ENCODE measurements at regions not wholly inside any gene's neighbourhood (a gene's known extent, or its start where the extent isn't known, plus 50 kb on each side); places are given as distances from the start of the nearest gene placed in this dataset.
"Not testable (repeated sequence)": the region's sequence is repeated elsewhere in the genome, so short reads cannot be mapped to it uniquely, and the experiment has no call there.

DNA sequence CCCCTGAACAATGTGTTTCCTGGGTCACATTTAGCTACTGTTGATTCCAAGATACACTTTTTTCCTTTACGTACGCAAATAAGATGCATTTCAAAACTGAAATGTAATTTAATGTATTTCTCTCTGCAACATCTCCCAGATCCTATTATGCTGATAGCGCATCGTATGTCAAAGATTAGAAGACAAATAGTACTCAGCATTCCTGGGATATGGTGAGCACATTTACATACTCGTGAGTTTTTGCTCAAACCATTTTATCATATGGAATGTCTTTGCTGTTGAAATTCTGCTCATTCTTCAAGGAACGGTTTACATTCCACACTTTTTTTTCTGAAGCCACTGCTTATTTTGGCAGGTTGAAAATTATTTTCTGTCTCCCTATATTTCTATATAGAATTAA, 221.4 kb downstream of the OXSM start:
- DNase-seq (ENCODE audit: low read depth) = no peak
- Histone ChIP-seq H3K9me3 (ENCODE audit: control insufficient read depth, low read length) (no peaks in the 10 kb centered on the region), H3K9ac (ENCODE audit: low read length) (no peak overlapping the region), H3K27me3 (replicated peaks; ENCODE audit: control insufficient read depth, insufficient read depth, low read length) (no peaks in the 10 kb centered on the region), H3K36me3 (ENCODE audit: control insufficient read depth, insufficient read depth, low read length, severe bottlenecking) (no peaks in the 10 kb centered on the region), H3K4me3 (ENCODE audit: low read length) (no peak overlapping the region), H3K4me1 (ENCODE audit: control insufficient read depth, insufficient read depth, low read length) (no peaks in the 10 kb centered on the region)

DNA sequence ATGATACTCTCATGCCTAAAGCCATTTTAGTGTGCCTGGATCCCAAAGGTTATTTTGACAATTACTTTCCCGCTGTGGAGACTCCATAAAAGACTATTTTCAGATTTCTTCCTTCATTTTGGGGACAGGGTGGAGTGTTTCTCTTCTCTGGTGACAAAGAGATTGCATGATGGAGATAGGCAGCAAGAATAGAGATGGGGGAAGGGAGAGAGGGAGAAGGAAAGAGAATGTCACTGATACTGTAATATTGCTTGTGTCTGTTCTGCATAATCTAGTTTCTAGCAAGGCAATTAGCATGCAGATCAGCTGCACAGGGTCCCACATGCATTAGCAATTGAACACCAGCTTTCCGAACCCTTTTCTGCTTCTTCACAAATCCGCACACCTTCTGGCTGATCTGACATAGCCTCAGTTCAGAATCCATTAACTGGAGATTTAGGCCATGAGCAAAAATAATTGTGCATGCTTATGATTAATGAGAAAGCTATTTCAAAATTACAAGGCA, 222.4 kb downstream of the OXSM start:
- Histone ChIP-seq H3K9ac (ENCODE audit: low read length) (no peak overlapping the region), H3K27me3 (replicated peaks; ENCODE audit: control insufficient read depth, insufficient read depth, low read length) (no peaks in the 10 kb centered on the region), H3K36me3 (ENCODE audit: control insufficient read depth, insufficient read depth, low read length, severe bottlenecking) (no peaks in the 10 kb centered on the region), H3K4me1 (ENCODE audit: control insufficient read depth, insufficient read depth, low read length) (no peaks in the 10 kb centered on the region), H3K4me3 (ENCODE audit: low read length) (no peak overlapping the region), H3K9me3 (ENCODE audit: control insufficient read depth, low read length) (no peaks in the 10 kb centered on the region)
- no peak for DNase-seq (ENCODE audit: low read depth)

GRCh38 chr3:26015752-26016151, 225.9 kb downstream of the OXSM start:
- no peaks in the 10 kb centered on the region for H3K4me1 ChIP-seq (ENCODE audit: control insufficient read depth, insufficient read depth, low read length)
- no peak overlapping the region for H3K4me3 ChIP-seq (ENCODE audit: low read length)
- no peaks in the 10 kb centered on the region for H3K36me3 ChIP-seq (ENCODE audit: control insufficient read depth, insufficient read depth, low read length, severe bottlenecking)
- no peaks in the 10 kb centered on the region for H3K27me3 ChIP-seq (replicated peaks; ENCODE audit: control insufficient read depth, insufficient read depth, low read length)
- no peak for DNase-seq (ENCODE audit: low read depth)
- no peak overlapping the region for H3K9ac ChIP-seq (ENCODE audit: low read length)
- H3K9me3 ChIP-seq (ENCODE audit: control insufficient read depth, low read length) = no peaks in the 10 kb centered on the region

- peaks cover 7% of the 10 kb centered on the region for H3K9me3 ChIP-seq (ENCODE audit: control insufficient read depth, low read length)
- no peaks in the 10 kb centered on the region for H3K4me1 ChIP-seq (ENCODE audit: control insufficient read depth, insufficient read depth, low read length)
- H3K9ac ChIP-seq (ENCODE audit: low read length) = no peak overlapping the region
- H3K27me3 ChIP-seq (replicated peaks; ENCODE audit: control insufficient read depth, insufficient read depth, low read length) = no peaks in the 10 kb centered on the region
- H3K36me3 ChIP-seq (ENCODE audit: control insufficient read depth, insufficient read depth, low read length, severe bottlenecking) = no peaks in the 10 kb centered on the region
- no peak for DNase-seq (ENCODE audit: low read depth)
- no peak overlapping the region for H3K4me3 ChIP-seq (ENCODE audit: low read length)
Measured at GRCh38 chr3:26018889-26019288, 229.0 kb downstream of the OXSM start.

- DNase-seq (ENCODE audit: low read depth); H3K4me1 ChIP-seq (ENCODE audit: control insufficient read depth, insufficient read depth, low read length); H3K9ac ChIP-seq (ENCODE audit: low read length); H3K4me3 ChIP-seq (ENCODE audit: low read length); H3K36me3 ChIP-seq (ENCODE audit: control insufficient read depth, insufficient read depth, low read length, severe bottlenecking); H3K27me3 ChIP-seq (replicated peaks; ENCODE audit: control insufficient read depth, insufficient read depth, low read length): not testable (repeated sequence)
- peaks cover 13% of the 10 kb centered on the region for H3K9me3 ChIP-seq (ENCODE audit: control insufficient read depth, low read length)
Measured at GRCh38 chr3:26024206-26024605, 234.3 kb downstream of the OXSM start.

- H3K36me3 ChIP-seq (ENCODE audit: control insufficient read depth, insufficient read depth, low read length, severe bottlenecking) = no peaks in the 10 kb centered on the region
- H3K4me3 ChIP-seq (ENCODE audit: low read length) = no peak overlapping the region
- DNase-seq (ENCODE audit: low read depth) = no peak
- no peak overlapping the region for H3K9ac ChIP-seq (ENCODE audit: low read length)
- H3K4me1 ChIP-seq (ENCODE audit: control insufficient read depth, insufficient read depth, low read length) = no peaks in the 10 kb centered on the region
- H3K9me3 ChIP-seq (ENCODE audit: control insufficient read depth, low read length) = peaks cover 6% of the 10 kb centered on the region
- H3K27me3 ChIP-seq (replicated peaks; ENCODE audit: control insufficient read depth, insufficient read depth, low read length) = no peaks in the 10 kb centered on the region
Measured at GRCh38 chr3:26029321-26029720, 239.4 kb downstream of the OXSM start.

DNA sequence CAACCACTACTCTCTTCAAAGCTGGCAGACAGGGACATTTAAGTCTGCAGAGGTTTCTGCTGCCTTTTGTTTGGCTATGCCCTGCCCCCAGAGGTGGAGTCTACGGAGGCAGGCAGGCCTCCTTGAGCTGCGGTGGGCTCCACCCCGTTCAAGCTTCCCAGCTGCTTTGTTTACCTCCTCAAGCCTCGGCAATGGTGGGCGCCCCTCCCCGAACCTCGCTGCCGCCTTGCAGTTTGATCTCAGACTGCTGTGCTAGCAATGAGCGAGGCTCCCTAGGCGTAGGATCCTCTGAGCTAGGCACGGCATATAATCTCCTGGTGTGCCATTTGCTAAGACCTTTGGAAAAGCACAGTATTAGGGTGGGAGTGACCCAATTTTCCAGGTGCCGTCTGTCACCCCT, 252.2 kb downstream of the OXSM start:
- not testable (repeated sequence) for H3K36me3 ChIP-seq (ENCODE audit: control insufficient read depth, insufficient read depth, low read length, severe bottlenecking); H3K4me3 ChIP-seq (ENCODE audit: low read length); H3K9me3 ChIP-seq (ENCODE audit: control insufficient read depth, low read length); H3K9ac ChIP-seq (ENCODE audit: low read length); H3K4me1 ChIP-seq (ENCODE audit: control insufficient read depth, insufficient read depth, low read length); DNase-seq (ENCODE audit: low read depth); H3K27me3 ChIP-seq (replicated peaks; ENCODE audit: control insufficient read depth, insufficient read depth, low read length)

DNA sequence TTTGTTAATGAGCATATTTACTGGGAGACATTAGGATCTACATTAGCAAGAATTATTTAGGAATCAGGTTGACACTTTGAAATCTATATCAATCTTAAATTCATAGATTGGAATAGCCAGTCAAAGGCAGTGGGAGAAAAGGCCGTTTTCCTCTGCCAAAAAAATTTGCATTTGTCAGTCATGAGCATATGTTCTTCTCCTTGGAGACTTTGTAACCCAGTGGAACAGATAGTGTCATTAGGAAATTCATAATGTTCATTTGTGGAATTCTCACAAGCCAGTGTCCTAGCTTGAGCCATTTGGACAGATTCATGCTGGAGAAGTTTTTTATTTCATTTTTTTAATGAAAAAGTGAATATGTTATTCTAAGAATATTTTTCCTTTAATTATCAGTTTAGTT, 260.1 kb downstream of the OXSM start:
- Histone ChIP-seq H3K27me3 (replicated peaks; ENCODE audit: control insufficient read depth, insufficient read depth, low read length) (no peaks in the 10 kb centered on the region), H3K36me3 (ENCODE audit: control insufficient read depth, insufficient read depth, low read length, severe bottlenecking) (no peaks in the 10 kb centered on the region), H3K4me3 (ENCODE audit: low read length) (no peak overlapping the region), H3K9ac (ENCODE audit: low read length) (no peak overlapping the region), H3K9me3 (ENCODE audit: control insufficient read depth, low read length) (peaks cover 2% of the 10 kb centered on the region), H3K4me1 (ENCODE audit: control insufficient read depth, insufficient read depth, low read length) (no peaks in the 10 kb centered on the region)
- no peak for DNase-seq (ENCODE audit: low read depth)

- Histone ChIP-seq H3K36me3 (ENCODE audit: control insufficient read depth, insufficient read depth, low read length, severe bottlenecking) (no peaks in the 10 kb centered on the region), H3K9ac (ENCODE audit: low read length) (no peak overlapping the region), H3K4me3 (ENCODE audit: low read length) (no peak overlapping the region), H3K4me1 (ENCODE audit: control insufficient read depth, insufficient read depth, low read length) (no peaks in the 10 kb centered on the region), H3K9me3 (ENCODE audit: control insufficient read depth, low read length) (peaks cover 2% of the 10 kb centered on the region), H3K27me3 (replicated peaks; ENCODE audit: control insufficient read depth, insufficient read depth, low read length) (no peaks in the 10 kb centered on the region)
- DNase-seq (ENCODE audit: low read depth) = no peak
Measured at GRCh38 chr3:26050776-26051175, 260.9 kb downstream of the OXSM start.

DNA sequence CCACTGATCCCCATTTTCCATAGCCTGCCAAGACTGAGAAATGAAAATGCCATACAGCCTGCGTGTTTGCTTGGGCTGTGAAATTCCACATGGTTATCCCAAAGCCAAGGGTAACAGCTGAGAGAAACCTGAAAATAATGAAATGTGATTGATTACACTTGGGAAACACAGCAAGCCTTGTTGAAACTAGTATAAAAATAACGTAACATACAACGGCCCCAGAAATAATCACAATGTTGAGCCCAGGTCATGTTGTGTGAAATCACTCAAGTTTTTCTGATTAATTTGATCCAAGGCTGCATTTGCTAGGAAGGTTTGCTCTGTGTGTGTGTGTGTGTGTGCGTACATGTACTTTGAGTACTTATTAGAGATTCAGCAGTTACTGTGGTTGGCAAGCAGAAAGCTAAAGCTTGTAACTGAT, 269.0 kb downstream of the OXSM start:
- Histone ChIP-seq H3K9me3 (ENCODE audit: control insufficient read depth, low read length) (no peaks in the 10 kb centered on the region), H3K27me3 (replicated peaks; ENCODE audit: control insufficient read depth, insufficient read depth, low read length) (no peaks in the 10 kb centered on the region), H3K4me3 (ENCODE audit: low read length) (no peak overlapping the region), H3K4me1 (ENCODE audit: control insufficient read depth, insufficient read depth, low read length) (no peaks in the 10 kb centered on the region), H3K36me3 (ENCODE audit: control insufficient read depth, insufficient read depth, low read length, severe bottlenecking) (no peaks in the 10 kb centered on the region), H3K9ac (ENCODE audit: low read length) (no peak overlapping the region)
- DNase-seq (ENCODE audit: low read depth) = no peak

GRCh38 chr3:26061947-26062346, 272.1 kb downstream of the OXSM start:
- Histone ChIP-seq H3K9me3 (ENCODE audit: control insufficient read depth, low read length) (no peaks in the 10 kb centered on the region), H3K9ac (ENCODE audit: low read length) (no peak overlapping the region), H3K36me3 (ENCODE audit: control insufficient read depth, insufficient read depth, low read length, severe bottlenecking) (no peaks in the 10 kb centered on the region), H3K4me3 (ENCODE audit: low read length) (no peak overlapping the region), H3K4me1 (ENCODE audit: control insufficient read depth, insufficient read depth, low read length) (no peaks in the 10 kb centered on the region), H3K27me3 (replicated peaks; ENCODE audit: control insufficient read depth, insufficient read depth, low read length) (no peaks in the 10 kb centered on the region)
- DNase-seq (ENCODE audit: low read depth) = no peak

GRCh38 chr3:26064297-26064696, 274.4 kb downstream of the OXSM start:
- H3K9ac ChIP-seq (ENCODE audit: low read length) = no peak overlapping the region
- no peaks in the 10 kb centered on the region for H3K9me3 ChIP-seq (ENCODE audit: control insufficient read depth, low read length)
- H3K27me3 ChIP-seq (replicated peaks; ENCODE audit: control insufficient read depth, insufficient read depth, low read length) = no peaks in the 10 kb centered on the region
- DNase-seq (ENCODE audit: low read depth) = no peak
- no peak overlapping the region for H3K4me3 ChIP-seq (ENCODE audit: low read length)
- no peaks in the 10 kb centered on the region for H3K36me3 ChIP-seq (ENCODE audit: control insufficient read depth, insufficient read depth, low read length, severe bottlenecking)
- no peaks in the 10 kb centered on the region for H3K4me1 ChIP-seq (ENCODE audit: control insufficient read depth, insufficient read depth, low read length)

All from adipocyte (in vitro differentiated cells).